HEK293T (cell line): ENCODE measurements at regions not wholly inside any gene's neighbourhood (a gene's known extent, or its start where the extent isn't known, plus 50 kb on each side); places are given as distances from the start of the nearest gene placed in this dataset.
"Not testable (repeated sequence)": the region's sequence is repeated elsewhere in the genome, so short reads cannot be mapped to it uniquely, and the experiment has no call there.

ENCODE experiments used
- CTCF ChIA-PET: fragments of 350-600 bp; formaldehyde crosslinking; extraction: SDS; loops from one replicate; lab custom pipeline; 2021; ENCODE audit warnings: antibody characterized with exemption, inconsistent platforms; lab: Yijun Ruan, JAX
- POLR2A ChIA-PET: fragments of 350-600 bp; formaldehyde crosslinking; extraction: SDS; loops from one replicate; lab custom pipeline; 2020; ENCODE audit warnings: antibody characterized with exemption, inconsistent platforms; lab: Yijun Ruan, JAX
- DNase-seq: peaks from one replicate; pipeline ENCODE4 v3.0.0; 2012; ENCODE audit warnings: mixed read lengths; ENCODE audit errors: extremely low spot score
- ARNT ChIP-seq: fragments of 450-650 bp; IDR thresholded peaks from 2 replicates; pipeline ENCODE4 v1.6.1; 2017; ENCODE audit warnings: mild to moderate bottlenecking
- BHLHE40 ChIP-seq: fragments of 450-650 bp; IDR thresholded peaks from 2 replicates; pipeline ENCODE4 v1.6.1; 2016; ENCODE audit warnings: mild to moderate bottlenecking, moderate library complexity, borderline replicate concordance
- CTBP1 ChIP-seq: fragments of 450-650 bp; IDR thresholded peaks from 2 replicates; pipeline ENCODE4 v1.6.1; 2016; ENCODE audit warnings: borderline replicate concordance
- ELF4 ChIP-seq: fragments of 450-650 bp; IDR thresholded peaks from 2 replicates; pipeline ENCODE4 v1.6.1; 2017; ENCODE audit warnings: antibody characterized with exemption
- FOXA1 ChIP-seq: fragments of 450-650 bp; IDR thresholded peaks from 2 replicates; pipeline ENCODE4 v1.6.1; 2016; ENCODE audit warnings: mild to moderate bottlenecking
- FOXK2 ChIP-seq: fragments of 450-650 bp; IDR thresholded peaks from 2 replicates; pipeline ENCODE4 v1.6.1; 2016; ENCODE audit warnings: mild to moderate bottlenecking
- FOXM1 ChIP-seq: fragments of 450-650 bp; IDR thresholded peaks from 2 replicates; pipeline ENCODE4 v1.6.1; 2017; ENCODE audit warnings: mild to moderate bottlenecking, borderline replicate concordance
- HDGF ChIP-seq: fragments of 450-650 bp; IDR thresholded peaks from 2 replicates; pipeline ENCODE4 v1.6.1; 2017; ENCODE audit warnings: antibody characterized with exemption, borderline replicate concordance
- L3MBTL2 ChIP-seq: fragments of 450-650 bp; conservative IDR thresholded peaks from 2 replicates; pipeline ENCODE4 v1.6.1; 2016; ENCODE audit warnings: mild to moderate bottlenecking
- LEF1 ChIP-seq: fragments of 450-650 bp; IDR thresholded peaks from 2 replicates; pipeline ENCODE4 v1.6.1; 2017; ENCODE audit warnings: mild to moderate bottlenecking, borderline replicate concordance
- NFRKB ChIP-seq: fragments of 450-650 bp; IDR thresholded peaks from 2 replicates; pipeline ENCODE4 v1.6.1; 2016; ENCODE audit warnings: mild to moderate bottlenecking, moderate library complexity
- PKNOX1 ChIP-seq: fragments of 450-650 bp; IDR thresholded peaks from 2 replicates; pipeline ENCODE4 v1.6.1; 2016
- SP1 ChIP-seq: fragments of 450-650 bp; IDR thresholded peaks from 2 replicates; pipeline ENCODE4 v1.6.1; 2017
- SUZ12 ChIP-seq: fragments of 450-650 bp; IDR thresholded peaks from 2 replicates; pipeline ENCODE4 v1.6.1; 2016; ENCODE audit warnings: mild to moderate bottlenecking
- TARDBP ChIP-seq: fragments of 450-650 bp; IDR thresholded peaks from 2 replicates; pipeline ENCODE4 v1.6.1; 2016
- ZNF384 ChIP-seq: fragments of 450-650 bp; IDR thresholded peaks from 2 replicates; pipeline ENCODE4 v1.6.1; 2016

- ChIA-PET POLR2A (no interaction called here), CTCF (no interaction called here)
- no peak for DNase-seq
- no peak for TF ChIP-seq FOXK2
- no peak for TF ChIP-seq L3MBTL2
- TF ChIP-seq ELF4 = no peak
- no peak for TF ChIP-seq HDGF
- TF ChIP-seq ZNF384 = no peak
- no peak for TF ChIP-seq BHLHE40
- no peak for TF ChIP-seq CTBP1
- TF ChIP-seq ARNT = no peak
- no peak for TF ChIP-seq SP1
- TF ChIP-seq SUZ12 = no peak
- TF ChIP-seq FOXM1 = no peak
- no peak for TF ChIP-seq NFRKB
- TF ChIP-seq PKNOX1 = no peak
- no peak for TF ChIP-seq FOXA1
- TF ChIP-seq TARDBP = no peak
Observed at GRCh38 chr14:43090380-43090779, 1416.7 kb downstream of the FSCB start.

GRCh38 chr14:43087666-43088065 lies 1419.4 kb downstream of the FSCB start:
- ChIA-PET CTCF (no interaction called here), POLR2A (no interaction called here)
- DNase-seq = no peak
- TF ChIP-seq SUZ12 (no peak), FOXK2 (no peak), NFRKB (no peak), FOXM1 (no peak), ELF4 (no peak), TARDBP (no peak), HDGF (no peak), L3MBTL2 (no peak), FOXA1 (no peak), ARNT (no peak), PKNOX1 (no peak), CTBP1 (no peak), SP1 (no peak), ZNF384 (no peak), BHLHE40 (no peak), LEF1 (no peak)

- no peak for DNase-seq
- CTCF ChIA-PET = no interaction called here
- POLR2A ChIA-PET = no interaction called here
- TF ChIP-seq LEF1 = no peak
- no peak for TF ChIP-seq PKNOX1
- no peak for TF ChIP-seq BHLHE40
- TF ChIP-seq ZNF384 = no peak
- TF ChIP-seq TARDBP = no peak
- TF ChIP-seq L3MBTL2 = no peak
- no peak for TF ChIP-seq ARNT
- TF ChIP-seq ELF4 = no peak
- TF ChIP-seq SUZ12 = no peak
- no peak for TF ChIP-seq SP1
- TF ChIP-seq FOXM1 = no peak
- no peak for TF ChIP-seq NFRKB
- TF ChIP-seq HDGF = no peak
- TF ChIP-seq FOXA1 = no peak
Observed at GRCh38 chr14:43085819-43086218, 1421.3 kb downstream of the FSCB start.

- POLR2A ChIA-PET, DNase-seq, CTCF ChIA-PET: not testable (repeated sequence)
Observed at GRCh38 chr14:43067372-43067771, 1439.7 kb downstream of the FSCB start.

- TF ChIP-seq ARNT (no peak), FOXA1 (no peak), SUZ12 (no peak), HDGF (no peak), ZNF384 (no peak), CTBP1 (no peak), L3MBTL2 (no peak)
- ChIA-PET CTCF (no interaction called here), POLR2A (no interaction called here)
- no peak for DNase-seq
Observed at GRCh38 chr14:43056106-43056505, 1449.4 kb downstream of the LRFN5 start.

GRCh38 chr14:43052897-43053296 lies 1446.2 kb downstream of the LRFN5 start:
- no peak for TF ChIP-seq FOXM1
- TF ChIP-seq ELF4 = no peak
- no peak for TF ChIP-seq LEF1
- TF ChIP-seq TARDBP = no peak
- TF ChIP-seq ZNF384 = no peak
- no peak for TF ChIP-seq SP1
- TF ChIP-seq FOXK2 = no peak
- no peak for TF ChIP-seq BHLHE40
- no peak for TF ChIP-seq L3MBTL2
- TF ChIP-seq PKNOX1 = no peak
- TF ChIP-seq NFRKB = no peak
- TF ChIP-seq ARNT = no peak
- no peak for TF ChIP-seq HDGF
- no peak for TF ChIP-seq CTBP1
- no peak for TF ChIP-seq FOXA1
- DNase-seq = no peak

More at GRCh38 chr14:43052897-43053296, 1446.2 kb downstream of the LRFN5 start:
- CTCF ChIA-PET = no interaction called here
- POLR2A ChIA-PET = no interaction called here
